ENCODE measurements at regions not wholly inside any gene's neighbourhood (a gene's known extent, or its start where the extent isn't known, plus 50 kb on each side); places are given as distances from the start of the nearest gene placed in this dataset.

- Histone ChIP-seq H4K8ac (ENCODE audit: extremely low read depth, insufficient read depth, low read length) (peak overlapping the region; percentile 1; the same call in 1 of the 2 replicates), H3K23me2 (ENCODE audit: low read depth, low read length) (no peaks in the 10 kb centered on the region; the same call in 1 of the 2 replicates), H2AFZ (ENCODE audit: low read length) (no peak overlapping the region), H3K23ac (ENCODE audit: insufficient read length) (no peak overlapping the region), H2BK120ac (replicated peaks; ENCODE audit: low read depth, low read length) (no peak overlapping the region), H2BK15ac (ENCODE audit: low read length) (no peak overlapping the region), H4K5ac (ENCODE audit: insufficient read length, low read depth, low read length) (no peak overlapping the region), H3K4ac (replicated peaks; ENCODE audit: insufficient read length, low read depth, low read length) (no peak overlapping the region), H3K14ac (ENCODE audit: insufficient read length) (no peak overlapping the region), H2BK12ac (ENCODE audit: low read depth, low read length) (no peak overlapping the region), H3K4me2 (ENCODE audit: insufficient read depth in 1 of 2, low read depth in 2 of 2, low read length in 2 of 2) (no peak overlapping the region), H3K9ac (replicated peaks in 1 of 4; ENCODE audit: extremely low read depth in 1 of 4, low read depth in 3 of 4, low read length in 3 of 4) (no peak overlapping the region), H3K79me2 (ENCODE audit: control insufficient read depth in 1 of 2, insufficient read depth in 2 of 2, low read length in 2 of 2) (no peaks in the 10 kb centered on the region), H3K79me1 (ENCODE audit: low read depth, low read length) (no peaks in the 10 kb centered on the region), H3K27me3 (replicated peaks in 1 of 4; ENCODE audit: control insufficient read depth in 3 of 4, extremely low read depth in 1 of 4, insufficient read depth in 3 of 4, low read length in 3 of 4) (no peaks in the 10 kb centered on the region), H3K36me3 (ENCODE audit: control insufficient read depth in 2 of 4, insufficient read depth in 4 of 4, low read length in 3 of 4) (no peaks in the 10 kb centered on the region), H2BK20ac (ENCODE audit: low read length) (no peak overlapping the region), H3K27ac (ENCODE audit: low read depth, low read length) (no peak overlapping the region), H4K91ac (replicated peaks; ENCODE audit: insufficient read length, low read length) (no peak overlapping the region), H3K9me3 (ENCODE audit: insufficient read depth in 2 of 2, low read depth in 1 of 2, low read length in 1 of 2) (no peaks in the 10 kb centered on the region), H3K4me1 (replicated peaks in 1 of 4; ENCODE audit: control insufficient read depth in 3 of 4, insufficient read depth in 4 of 4, low read length in 3 of 4) (peaks cover 0 to 3% (median 0%) of the 10 kb centered on the region in 4 experiments; a peak in 4 of 7 replicates), H2BK5ac (ENCODE audit: low read depth, low read length) (no peak overlapping the region), H3K56ac (replicated peaks; ENCODE audit: insufficient read length, low read depth, low read length) (no peak overlapping the region), H3K18ac (ENCODE audit: extremely low read depth, low read length) (no peak overlapping the region), H2AK5ac (ENCODE audit: low read depth, low read length) (no peak overlapping the region), H4K20me1 (replicated peaks in 1 of 2; ENCODE audit: control insufficient read depth in 1 of 2, insufficient read depth in 2 of 2, low read length in 2 of 2) (no peaks in the 10 kb centered on the region), H3K4me3 (ENCODE audit: extremely low read depth in 1 of 4, insufficient read depth in 2 of 4, low read depth in 3 of 4, low read length in 4 of 4) (no peak overlapping the region)
- POLR2A ChIA-PET (ENCODE audit: partially characterized antibody): no interaction called here
- 99% methylated on average over 3 of the region's 3 CpGs; no CpG with 5 or more reads in 1 of the 2 experiments for WGBS, 2 experiments (ENCODE audit: extremely low coverage in 1 of 2, insufficient coverage in 1 of 2, insufficient read length in 1 of 2, insufficient replicate concordance in 2 of 2, low coverage in 1 of 2, low lambda C conversion rate in 2 of 2, missing lambda C conversion rate in 1 of 2)
- no peak for FAIRE-seq
- CTCF ChIA-PET (ENCODE audit: partially characterized antibody): no interaction called here
- DNase-seq (ENCODE audit: low read depth in 1 of 2, low spot score in 2 of 2): no peak
- no peak for TF ChIP-seq HDAC6 (IDR thresholded peaks at IDR 0.05; ENCODE audit: low read depth, low read length)
- no peak for TF ChIP-seq SP1 (IDR thresholded peaks at IDR 0.05; ENCODE audit: low read depth, low read length)
- TF ChIP-seq TEAD4 (IDR thresholded peaks at IDR 0.05; ENCODE audit: low read depth, low read length): no peak
- no peak for TF ChIP-seq EP300 (IDR thresholded peaks at IDR 0.05; ENCODE audit: borderline replicate concordance in 1 of 2, low read depth in 2 of 2, low read length in 2 of 2)
- no peak for TF ChIP-seq KDM4A (IDR thresholded peaks at IDR 0.05; ENCODE audit: low read depth, low read length, severe bottlenecking)
- no peak for TF ChIP-seq JUN (IDR thresholded peaks at IDR 0.05; ENCODE audit: low read depth, low read length)
- no peak for TF ChIP-seq RNF2 (IDR thresholded peaks at IDR 0.05; ENCODE audit: borderline replicate concordance, low read depth, low read length, missing control alignments, poor library complexity, severe bottlenecking)
- TF ChIP-seq SUZ12 (IDR thresholded peaks at IDR 0.05; ENCODE audit: low read length): no peak
- no peak for TF ChIP-seq JUND (IDR thresholded peaks at IDR 0.05; ENCODE audit: low read length)
Observed at GRCh38 chr3:40891186-40891585, 308.1 kb upstream of the CTNNB1 start.
